Adrenal gland (tissue), 5 donors: ENCODE measurements at regions not wholly inside any gene's neighbourhood (a gene's known extent, or its start where the extent isn't known, plus 50 kb on each side); places are given as distances from the start of the nearest gene placed in this dataset.

Experiments used
- POLR2A ChIP-seq, 2 donors: fragments of 450-650 bp; IDR thresholded peaks; one replicate each; pipeline ENCODE4 v1.6.1; 2017; ENCODE audit warnings: antibody characterized with exemption in 2 of 2, mild to moderate bottlenecking in 2 of 2, moderate library complexity in 1 of 2
- TF ChIP-seq, protein P1 (sequence below), 6 experiments: fragments of 450-650 bp in 4 of 6; fragments of 200-600 bp in 2 of 6; sonication (generic) in 1 of 6; IDR thresholded peaks; 1 replicate in 5 of 6; 2 replicates in 1 of 6; pipeline versions ENCODE4 v1.5.1 to v1.8.0; 2016 to 2021; ENCODE audit warnings: antibody characterized with exemption in 6 of 6, mild to moderate bottlenecking in 2 of 6, moderate library complexity in 1 of 6
- donor health status: DM: no; HTN: no; CAD: no.

GRCh38 chr10:4194231-4194630 is 409.2 kb upstream of the KLF6 start:
- TF ChIP-seq, protein P1, sequence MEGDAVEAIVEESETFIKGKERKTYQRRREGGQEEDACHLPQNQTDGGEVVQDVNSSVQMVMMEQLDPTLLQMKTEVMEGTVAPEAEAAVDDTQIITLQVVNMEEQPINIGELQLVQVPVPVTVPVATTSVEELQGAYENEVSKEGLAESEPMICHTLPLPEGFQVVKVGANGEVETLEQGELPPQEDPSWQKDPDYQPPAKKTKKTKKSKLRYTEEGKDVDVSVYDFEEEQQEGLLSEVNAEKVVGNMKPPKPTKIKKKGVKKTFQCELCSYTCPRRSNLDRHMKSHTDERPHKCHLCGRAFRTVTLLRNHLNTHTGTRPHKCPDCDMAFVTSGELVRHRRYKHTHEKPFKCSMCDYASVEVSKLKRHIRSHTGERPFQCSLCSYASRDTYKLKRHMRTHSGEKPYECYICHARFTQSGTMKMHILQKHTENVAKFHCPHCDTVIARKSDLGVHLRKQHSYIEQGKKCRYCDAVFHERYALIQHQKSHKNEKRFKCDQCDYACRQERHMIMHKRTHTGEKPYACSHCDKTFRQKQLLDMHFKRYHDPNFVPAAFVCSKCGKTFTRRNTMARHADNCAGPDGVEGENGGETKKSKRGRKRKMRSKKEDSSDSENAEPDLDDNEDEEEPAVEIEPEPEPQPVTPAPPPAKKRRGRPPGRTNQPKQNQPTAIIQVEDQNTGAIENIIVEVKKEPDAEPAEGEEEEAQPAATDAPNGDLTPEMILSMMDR (IDR thresholded peaks at IDR 0.05): no peak
- TF ChIP-seq POLR2A (IDR thresholded peaks at IDR 0.05): no peak
